ENCODE measurements at regions not wholly inside any gene's neighbourhood (a gene's known extent, or its start where the extent isn't known, plus 50 kb on each side); places are given as distances from the start of the nearest gene placed in this dataset.

DNA sequence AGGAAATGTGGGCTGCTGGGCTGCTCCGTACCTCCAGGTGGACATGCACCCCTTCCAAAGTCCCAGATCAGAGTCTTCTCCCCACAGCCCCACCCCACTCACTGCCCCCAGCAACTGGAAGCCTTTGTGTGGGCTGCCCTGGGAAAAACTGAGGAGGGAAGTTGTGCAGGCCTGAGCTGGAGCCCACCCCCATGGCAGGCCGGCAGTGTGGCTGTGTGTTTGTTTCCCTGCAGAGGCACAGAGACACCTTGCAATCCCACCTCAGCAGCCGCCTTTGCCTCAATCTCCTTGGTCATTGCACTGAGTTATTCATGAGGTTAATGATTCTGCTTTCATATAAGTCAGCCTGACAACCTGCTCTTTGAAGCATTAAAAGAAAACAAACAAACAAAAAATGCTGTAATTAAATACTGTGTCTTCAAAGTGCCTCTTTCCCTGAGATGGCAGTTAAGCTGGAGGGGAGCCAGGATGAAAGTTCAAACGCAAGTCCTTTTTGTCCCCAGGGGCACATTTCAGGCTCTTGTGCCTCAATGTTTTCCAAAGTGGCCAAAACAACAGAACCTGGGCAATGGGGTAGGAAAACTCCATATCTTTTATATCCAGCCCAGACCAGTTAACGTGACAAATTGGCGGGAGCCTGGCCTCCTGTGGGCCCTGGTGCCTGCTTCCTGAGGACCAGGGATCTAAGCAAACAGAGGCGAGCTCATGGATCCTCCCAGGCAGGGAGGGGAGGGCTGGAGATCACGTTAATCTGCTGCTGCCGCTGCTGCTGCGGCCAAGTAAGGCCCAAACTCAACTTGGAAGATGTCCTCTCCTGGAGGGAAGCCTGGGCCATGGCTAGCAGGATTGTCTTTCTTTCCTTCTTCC is 51.9 kb upstream of the TSPAN11 start:
- FAIRE-seq, result no peak

DNA sequence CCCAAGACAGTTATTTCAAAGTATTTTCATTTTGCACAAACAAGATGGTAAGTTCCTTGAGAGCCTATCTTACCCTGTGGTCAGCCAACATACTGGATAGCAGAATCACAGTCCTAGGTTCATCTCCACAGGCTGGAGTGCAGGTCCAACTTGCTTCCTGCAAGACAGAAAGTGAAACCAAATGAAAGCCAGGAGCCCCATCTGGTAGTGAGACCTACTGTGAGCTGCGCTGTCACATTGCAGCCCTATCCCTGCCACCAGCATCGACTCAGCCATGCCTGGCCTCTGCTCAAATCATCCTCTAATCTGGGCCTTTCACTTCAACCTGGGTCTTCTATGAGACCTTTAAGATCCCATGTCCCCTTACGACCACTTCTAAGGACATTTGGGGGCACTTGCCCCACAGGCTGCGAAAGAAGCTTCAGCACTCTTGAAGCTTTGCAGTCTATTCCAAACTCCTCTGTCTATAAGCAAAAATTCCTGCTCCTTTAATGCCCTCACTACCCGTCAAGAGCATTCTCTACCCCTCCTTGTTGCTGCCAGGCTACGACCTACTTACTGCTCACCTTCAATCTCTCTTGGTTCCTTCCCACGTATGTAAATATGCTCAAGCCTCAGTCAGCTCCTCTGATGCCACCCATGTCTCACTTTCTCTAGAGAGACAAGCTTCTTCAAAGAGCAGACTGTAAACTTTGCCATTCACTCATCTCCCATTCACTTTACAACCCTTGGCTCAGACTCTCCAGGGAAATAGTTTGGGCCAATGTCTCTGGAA is 55.9 kb upstream of the TSPAN11 start:
- no peak for FAIRE-seq

DNA sequence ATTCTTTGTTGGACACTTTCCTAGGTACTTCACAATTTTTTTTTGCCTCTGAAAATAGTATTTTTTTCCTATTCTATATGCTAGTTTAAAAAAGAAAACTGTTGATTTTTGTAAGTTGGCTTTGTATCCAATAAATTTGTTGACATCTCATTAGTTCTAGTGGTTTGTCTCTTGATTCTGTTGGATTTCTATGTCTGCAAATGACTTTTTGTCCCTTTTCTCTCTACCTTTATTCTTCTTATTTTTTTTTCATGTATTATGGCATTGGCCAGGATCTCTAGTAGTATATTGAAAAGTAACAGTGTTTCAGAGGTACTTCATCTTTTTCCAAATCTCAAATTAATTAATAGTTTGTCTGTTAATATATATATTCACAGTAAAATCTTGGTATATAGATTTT is 59.1 kb upstream of the TSPAN11 start:
- FAIRE-seq, result no peak

DNA sequence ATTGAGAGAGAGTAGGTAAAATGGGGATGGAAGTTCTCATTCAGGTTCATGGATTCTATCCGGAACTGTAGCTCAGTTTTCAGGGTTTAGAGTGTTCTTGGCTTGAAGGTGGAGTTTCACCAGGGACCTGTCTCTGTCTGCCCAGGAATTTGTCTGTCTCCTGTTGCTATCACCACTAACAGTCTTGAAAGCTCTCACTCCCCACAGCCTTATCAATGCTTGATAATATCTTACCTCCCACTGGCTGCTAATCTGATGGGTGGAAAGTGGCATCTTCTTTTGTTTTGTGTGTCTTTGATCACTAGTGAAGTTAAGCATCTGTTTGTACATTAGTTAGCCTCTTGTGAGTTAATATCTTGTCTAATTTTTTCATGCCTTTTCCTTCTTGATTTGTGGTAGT is 60.3 kb upstream of the TSPAN11 start:
- FAIRE-seq, result no peak

DNA sequence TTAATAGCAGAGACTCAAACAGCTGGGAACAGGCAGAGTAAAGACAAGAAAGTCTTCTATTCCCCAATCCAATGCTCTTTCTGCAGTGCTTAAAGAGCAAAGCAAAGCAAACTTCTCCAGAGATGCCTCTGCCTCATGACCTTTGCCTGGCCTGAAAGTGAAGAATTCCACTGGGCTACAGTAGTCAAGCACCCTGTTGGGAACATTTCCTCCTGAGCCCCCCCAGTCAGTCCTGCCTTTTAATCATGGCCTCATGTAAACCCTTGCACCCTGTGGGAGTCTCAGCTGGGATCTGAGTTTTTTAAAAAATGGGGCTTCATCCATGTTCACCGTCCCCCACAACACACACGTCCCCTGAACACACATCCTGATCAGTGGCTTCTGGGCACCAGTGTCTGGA is 62.7 kb upstream of the TSPAN11 start:
- no peak for FAIRE-seq

DNA sequence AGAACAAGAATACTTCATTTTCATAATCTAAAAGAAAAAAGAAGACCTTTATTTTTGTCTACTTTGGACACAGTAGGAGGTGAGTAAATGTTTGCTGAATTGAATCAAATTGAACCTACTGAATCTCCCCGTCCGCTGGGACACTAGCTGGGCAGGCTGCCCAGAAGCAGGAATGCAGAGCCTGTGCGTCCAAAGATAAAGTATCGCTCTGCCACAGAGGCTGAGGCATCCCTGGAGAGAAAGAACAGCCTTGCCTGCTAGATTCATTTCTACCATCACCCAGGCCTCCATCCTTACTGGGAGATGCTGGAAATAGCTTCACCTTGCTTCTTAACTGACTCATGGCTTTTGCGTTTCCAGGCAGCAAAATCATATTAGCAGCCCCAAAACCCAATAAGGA is 64.1 kb upstream of the TSPAN11 start:
- no peak for FAIRE-seq

DNA sequence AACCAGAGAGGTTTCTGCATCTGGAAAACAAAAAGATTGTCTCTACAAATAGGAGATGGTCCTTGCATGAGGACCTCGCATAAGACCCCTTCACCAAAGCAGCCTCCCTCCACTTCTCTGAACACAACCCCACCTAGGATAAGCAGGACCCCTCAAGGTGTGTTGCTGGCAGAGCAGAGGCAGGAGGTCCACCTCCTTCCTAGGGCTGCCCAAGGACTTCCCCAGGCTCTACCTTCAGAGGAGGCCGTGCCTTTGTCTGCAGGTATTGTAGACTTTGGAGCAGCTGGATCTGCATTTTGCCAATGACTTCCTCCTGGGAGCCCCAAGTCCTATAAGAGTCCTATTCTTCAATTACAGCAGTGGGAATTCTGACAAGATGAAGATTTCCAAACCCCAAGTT is 67.3 kb upstream of the TSPAN11 start:
- FAIRE-seq, result no peak

DNA sequence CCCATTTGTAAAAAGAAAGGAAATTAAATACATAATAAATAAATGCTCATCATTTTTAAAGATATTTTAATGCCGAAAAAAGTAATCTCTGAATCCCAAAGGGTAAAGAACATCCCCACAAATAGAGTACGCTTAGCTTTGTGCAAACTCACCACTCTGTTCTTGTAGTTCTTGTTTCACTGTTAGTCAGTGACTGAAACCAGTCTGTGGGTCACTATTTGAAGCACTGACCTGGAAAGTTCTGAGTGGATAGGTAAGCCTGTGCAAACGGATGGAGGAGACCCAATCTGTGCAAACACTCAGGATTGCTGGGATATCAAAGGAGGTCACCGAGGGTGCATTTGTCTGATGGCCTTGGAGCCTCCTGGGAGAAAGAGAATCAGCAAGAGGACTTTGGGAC is 68.1 kb upstream of the TSPAN11 start:
- no peak for FAIRE-seq

DNA sequence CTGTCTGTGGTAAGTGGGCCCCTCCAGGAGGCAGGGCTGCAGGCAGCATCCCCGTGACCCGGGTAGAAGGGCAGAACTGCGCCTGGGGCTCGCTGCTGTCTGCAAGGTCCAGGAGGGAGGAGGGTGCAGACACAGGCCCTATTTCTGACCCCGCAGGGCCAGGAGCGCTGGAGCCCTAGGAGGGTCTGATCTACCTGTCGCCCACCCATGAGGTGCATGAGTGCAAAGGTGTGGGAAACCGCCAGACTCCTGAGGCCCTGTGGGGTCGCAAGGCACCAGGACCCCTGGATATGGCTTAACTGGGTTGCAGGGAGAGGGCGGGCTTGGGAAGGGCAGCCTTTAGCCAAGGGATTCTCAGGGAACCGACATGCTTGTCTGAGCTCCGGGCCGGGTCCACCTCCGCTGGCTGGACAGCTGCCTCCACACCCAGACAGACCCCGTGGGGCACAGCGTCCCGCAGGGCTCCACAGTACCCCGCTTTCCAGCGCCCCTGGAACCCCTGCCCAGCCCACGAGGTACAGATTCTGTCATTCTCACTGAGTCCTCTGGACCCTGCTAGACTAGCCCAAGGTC is 72.9 kb upstream of the TSPAN11 start:
- no peak for FAIRE-seq

DNA sequence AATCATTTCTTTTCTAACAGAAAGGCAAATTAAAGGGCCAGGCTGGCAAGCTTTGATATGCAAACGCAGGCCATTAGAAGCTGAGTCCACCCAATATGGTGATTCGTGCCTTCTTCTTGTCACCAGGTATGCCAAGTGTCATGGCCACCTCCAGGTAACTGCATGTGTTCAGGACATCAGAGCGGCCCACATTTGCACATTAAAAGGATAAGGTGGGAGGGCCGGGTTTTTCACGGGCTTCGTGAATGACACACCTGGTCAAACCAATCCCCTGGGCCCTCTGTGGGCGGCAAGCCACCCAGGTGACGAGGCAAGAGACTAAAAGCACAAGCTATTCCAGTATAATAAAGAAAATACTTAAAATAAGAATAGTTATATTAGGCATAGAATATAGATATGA is 75.9 kb upstream of the TSPAN11 start:
- no peak for FAIRE-seq

DNA sequence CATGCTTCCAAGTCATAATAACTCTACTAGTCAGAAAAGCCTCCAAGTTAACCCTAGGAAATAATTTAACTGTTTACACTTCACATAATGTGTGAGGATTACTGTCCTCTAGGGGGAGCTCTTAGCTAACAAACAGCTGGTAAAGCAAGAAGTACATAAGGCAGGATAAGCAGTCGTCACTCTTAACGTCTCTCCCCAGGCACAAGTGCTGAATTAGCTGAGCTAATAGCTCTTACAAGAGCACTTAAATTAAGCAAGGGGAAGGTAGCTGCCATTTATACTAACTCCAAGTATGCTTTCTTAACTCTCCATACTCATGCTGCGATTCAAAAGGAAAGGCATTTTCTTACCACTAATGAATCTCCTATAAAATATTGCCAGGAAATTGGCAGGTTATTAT is 79.3 kb upstream of the TSPAN11 start:
- FAIRE-seq, result peak; percentile 89

DNA sequence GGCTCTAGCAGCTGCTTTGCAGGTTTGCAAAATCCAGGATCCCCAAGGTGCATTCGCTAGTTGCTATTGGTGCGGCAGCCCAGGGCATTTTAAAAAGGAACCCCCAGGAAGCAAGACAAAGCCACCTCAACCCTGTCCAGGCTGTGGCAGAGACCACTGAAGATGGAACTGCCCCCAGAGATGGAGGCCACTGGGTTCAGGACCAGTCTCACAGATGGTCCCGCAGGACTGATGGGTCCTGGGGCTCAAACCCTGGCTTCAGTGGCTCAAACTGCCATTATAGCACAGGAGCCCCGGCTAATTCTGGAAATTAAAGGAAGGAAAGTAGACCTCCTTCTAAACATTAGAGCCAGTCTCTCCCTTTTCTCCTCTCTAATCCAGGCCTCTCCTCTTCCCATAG is 79.8 kb upstream of the TSPAN11 start:
- FAIRE-seq, result no peak

DNA sequence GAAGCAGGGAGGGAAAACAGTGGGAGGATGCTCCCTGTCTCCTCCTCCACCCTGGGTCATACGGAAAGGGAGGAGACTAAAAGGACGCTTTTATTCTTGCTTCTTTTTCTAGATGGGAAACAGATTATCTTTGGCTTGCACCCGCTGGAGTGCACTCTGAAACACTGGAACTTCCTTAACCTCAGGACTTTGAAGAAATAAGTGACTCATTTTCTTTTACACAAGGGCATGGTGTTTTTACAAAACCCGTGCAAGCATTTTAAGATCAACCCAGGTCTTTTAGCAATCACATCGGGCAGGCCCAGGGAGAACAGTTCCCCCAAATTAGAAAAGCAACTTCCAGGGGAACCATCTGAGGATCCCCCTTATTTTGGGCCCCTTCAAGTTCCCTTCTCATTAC is 80.9 kb upstream of the TSPAN11 start:
- FAIRE-seq, result no peak

DNA sequence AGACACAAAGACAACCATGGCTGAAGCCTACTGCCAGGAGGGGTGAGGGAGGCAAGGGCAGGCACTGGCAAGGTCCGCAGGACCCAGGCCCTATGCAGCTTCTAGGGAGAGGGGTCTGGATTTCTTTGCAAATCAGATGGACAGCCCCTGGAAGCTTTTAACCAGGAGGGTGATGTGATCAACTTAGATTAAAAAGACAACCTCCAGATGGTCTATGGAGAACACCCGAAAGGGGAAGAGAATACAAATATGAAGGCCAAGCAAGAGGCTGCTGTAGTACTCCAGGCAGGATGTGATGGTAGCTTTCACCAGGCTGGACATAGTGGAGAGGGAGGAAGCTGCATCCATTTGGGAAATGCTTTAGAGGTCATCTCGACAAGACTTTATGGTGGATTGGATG is 83.3 kb upstream of the TSPAN11 start:
- FAIRE-seq, result no peak

DNA sequence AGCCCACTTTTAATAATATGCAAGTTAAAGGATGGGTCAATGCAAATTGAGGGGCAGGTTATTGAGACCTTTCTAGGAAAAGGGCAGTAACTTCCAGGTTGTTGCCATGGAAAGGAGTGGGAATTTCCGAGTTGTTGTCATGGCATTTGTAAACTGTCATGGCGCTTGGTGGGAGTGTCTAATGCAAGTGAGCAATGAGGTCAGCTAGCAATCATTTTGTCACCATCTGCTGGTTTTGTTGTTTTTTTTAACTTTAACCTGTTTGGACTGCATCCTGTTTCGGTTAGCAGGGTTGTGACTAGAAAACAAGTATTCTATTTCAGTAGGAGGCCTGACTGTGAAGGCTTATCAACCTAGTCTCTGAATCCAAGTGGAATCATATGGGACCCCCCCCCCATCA is 85.8 kb upstream of the TSPAN11 start:
- no peak for FAIRE-seq

DNA sequence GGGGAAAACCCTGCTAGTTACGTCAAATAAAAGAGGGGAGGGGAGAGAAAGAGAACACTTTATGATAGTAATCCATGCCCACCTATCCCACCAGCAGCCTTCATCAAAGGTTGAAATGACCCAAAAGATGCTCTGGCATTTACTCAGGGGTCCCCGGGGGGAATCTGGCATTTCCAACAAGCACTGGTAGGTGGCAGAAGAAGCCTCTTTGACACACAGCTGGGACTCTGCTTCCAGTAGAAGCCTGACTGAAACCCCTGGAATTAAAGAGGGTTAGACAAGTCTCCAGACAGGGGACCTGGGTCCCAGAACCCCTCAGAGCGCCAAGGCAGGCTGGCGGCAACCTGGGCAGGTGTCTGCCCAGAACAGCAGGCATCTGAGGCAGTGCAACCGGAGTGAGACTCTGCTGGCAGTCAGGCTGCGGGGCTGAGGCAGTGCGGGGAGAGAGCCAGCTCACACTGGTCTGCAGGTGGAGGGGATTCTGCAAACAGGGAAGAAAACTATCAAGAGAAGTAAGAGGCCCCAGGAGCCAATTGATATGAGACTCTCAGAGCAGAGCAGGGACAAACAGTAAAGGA is 85.0 kb upstream of the CAPRIN2 start:
- no peak for FAIRE-seq

DNA sequence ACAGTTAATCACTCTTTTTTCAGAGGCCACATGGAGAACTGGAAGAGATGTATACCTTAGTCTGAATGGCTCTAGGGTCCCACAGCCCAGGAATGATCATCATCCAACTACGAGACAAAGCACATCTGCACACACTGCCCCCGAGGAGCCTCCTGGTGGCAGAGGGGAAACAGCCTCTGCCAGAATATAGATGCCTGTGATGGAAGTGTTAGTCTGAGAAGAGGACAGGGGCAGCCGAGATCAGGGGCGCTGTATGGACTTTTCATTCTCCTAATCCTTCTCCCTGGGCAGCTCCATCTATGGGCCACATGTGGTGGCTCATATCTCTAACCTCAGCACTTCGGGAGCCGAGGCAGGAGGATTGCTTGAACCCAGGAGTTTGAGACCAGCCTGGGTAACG is 82.8 kb upstream of the CAPRIN2 start:
- FAIRE-seq, result no peak

DNA sequence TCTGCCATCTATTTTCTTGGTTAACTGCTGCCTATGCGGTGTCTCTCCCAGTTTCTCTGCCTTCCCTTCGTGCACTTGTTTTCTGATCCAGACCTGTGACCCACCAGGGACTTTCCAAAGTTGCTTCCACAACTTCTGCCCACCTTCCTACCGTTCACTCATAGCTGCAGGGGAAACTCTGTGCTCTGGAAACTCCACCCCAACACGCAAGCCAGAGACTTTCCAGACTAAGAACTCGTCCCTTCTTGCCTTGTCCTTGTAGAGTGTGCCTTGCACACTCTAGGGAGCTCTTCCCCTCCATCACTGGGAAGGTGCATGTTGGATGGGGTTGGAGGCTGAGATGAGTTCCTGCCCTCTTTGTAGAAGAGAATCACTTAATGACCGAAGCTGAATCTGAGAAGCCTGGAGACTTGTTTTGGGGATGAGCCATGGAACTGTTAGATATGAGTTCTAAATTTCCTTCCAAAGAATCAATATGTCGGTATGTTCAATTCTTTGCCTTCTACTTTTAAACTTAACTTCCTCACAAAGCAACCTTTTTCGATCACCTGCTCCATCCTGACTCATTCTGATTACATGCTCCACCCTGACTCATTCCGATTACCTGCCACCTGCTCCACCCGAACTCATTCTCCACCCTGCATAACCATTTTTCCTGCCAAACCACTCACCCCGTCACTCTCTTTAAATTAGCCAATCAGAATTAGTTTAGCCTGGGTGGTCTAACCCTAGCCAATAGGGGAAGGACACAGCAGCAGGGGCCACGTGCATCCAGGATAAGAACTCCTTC is 82.1 kb upstream of the CAPRIN2 start:
- no peak for FAIRE-seq

DNA sequence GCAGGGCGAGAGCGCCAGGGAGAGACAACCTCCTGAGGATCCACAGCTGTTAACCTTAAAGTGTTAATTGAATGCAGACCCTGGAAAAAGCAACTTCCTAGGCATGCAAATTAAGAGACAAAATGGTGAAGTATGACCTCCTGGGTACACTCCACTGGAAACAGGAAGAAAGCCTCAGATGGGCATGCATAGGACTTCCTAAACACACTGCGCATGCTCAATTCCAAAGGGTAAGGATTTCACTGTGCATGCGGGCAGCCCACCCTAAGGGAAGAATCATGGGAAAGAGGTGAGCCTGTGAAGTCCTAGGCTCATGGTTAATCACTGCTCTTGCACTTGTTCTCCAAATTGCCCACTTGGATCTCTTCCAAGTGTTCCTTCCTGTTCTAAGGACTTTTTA is 80.5 kb upstream of the CAPRIN2 start:
- FAIRE-seq, result no peak

DNA sequence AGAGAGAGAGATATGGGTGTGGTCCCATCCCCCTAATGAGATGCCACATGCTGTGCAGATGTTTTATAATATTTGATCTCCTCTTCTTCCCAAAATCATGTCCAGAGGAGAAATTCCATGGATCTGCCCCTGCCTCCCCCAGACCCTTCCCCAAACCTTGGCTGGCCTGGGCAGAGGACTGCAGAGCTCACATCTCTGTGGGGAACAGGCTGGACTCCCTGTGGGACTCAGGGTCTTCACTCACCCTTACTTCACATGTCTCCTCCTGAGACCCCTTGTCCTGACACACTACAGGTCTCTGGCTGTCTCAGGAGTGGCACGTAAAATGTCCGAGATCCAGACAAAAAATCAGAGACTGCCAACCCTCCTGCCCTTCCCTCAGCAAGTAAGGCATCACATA is 76.0 kb upstream of the CAPRIN2 start:
- no peak for FAIRE-seq

DNA sequence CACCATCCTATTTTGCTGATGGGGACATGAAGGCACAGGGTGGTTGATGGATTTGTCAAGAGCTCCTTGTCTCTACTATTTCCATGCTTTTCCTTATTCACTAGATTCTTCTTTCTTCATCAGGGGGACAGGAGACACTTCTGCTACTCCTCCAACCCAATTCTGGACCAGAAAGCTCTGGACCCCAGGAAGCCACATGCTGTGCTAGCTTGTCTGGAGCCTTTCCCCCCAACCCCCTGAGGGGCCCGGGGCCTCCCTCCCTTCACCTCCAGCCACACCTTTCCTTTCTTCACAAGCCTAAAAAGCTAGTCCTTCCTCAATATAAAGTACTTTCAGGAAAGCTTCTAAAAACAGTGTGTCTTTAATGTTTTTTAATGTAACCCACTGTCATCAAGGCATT is 75.1 kb upstream of the CAPRIN2 start:
- no peak for FAIRE-seq

DNA sequence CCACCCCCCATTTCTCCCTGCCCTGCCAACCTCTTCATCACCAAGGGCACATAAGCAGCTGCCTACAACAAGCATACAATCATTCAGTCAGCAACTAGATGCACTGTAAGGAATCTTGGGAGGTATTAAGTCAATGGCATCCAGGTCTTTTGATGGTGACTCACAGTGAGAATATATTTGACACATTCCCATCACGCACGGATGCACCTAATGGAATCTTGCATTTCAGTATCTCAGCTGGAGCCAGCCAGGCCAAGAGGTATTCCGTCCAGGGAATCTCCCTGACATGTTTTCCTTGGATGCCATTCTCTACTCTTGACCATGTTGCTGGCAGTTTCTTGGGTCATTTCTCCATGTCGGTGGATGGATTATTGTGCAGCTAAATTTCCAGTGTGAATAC is 73.9 kb upstream of the CAPRIN2 start:
- FAIRE-seq, result no peak
